GM12878 (cell line): ENCODE measurements at regions not wholly inside any gene's neighbourhood (a gene's known extent, or its start where the extent isn't known, plus 50 kb on each side); places are given as distances from the start of the nearest gene placed in this dataset.

Source experiments
- ATAC-seq: fragments of 200-7000 bp; cut with Tn5 transposase; 3 replicates; pipeline ENCODE4 v1.9.1; 2020; ENCODE audit warnings: mild to moderate bottlenecking, moderate library complexity
- BruUV-seq: library from RNA; stranded (reverse); fragments of 400-500 nt; replicated peaks from 2 replicates; lab custom pipeline; 2021; lab: Mats Ljungman, UMichigan
- CTCF ChIA-PET: fragments of 300-600 bp; sonication (Branson Sonifier 250); formaldehyde crosslinking; extraction: SDS; loops from one replicate; lab custom pipeline; 2021; ENCODE audit warnings: inconsistent platforms; lab: Yijun Ruan, JAX
- POLR2A ChIA-PET: fragments of 350-600 bp; formaldehyde crosslinking; extraction: SDS; loops from one replicate; lab custom pipeline; 2021; ENCODE audit warnings: inconsistent platforms; lab: Charles Lee
- RAD21 ChIA-PET: fragments of 300-600 bp; sonication (Branson Sonifier 250); formaldehyde crosslinking; loops from one replicate; lab custom pipeline; 2023; ENCODE audit warnings: antibody characterized with exemption; ENCODE audit not compliant: unreplicated experiment; lab: Charles Lee
- SMC1A ChIA-PET: fragments of 300-600 bp; sonication (Branson Sonifier 250); formaldehyde crosslinking; loops from one replicate; lab custom pipeline; 2023; ENCODE audit not compliant: unreplicated experiment, uncharacterized antibody; lab: Charles Lee
- DNase-seq: peaks from one replicate; pipeline ENCODE4 v3.0.0-alpha.2; 2011; ENCODE audit warnings: low read depth, low spot score
- FAIRE-seq: peaks from 3 replicates; lab custom pipeline; 2011; peaks lifted over from hg19 to GRCh38; lab: Jason Lieb, UNC
- H2AFZ ChIP-seq: 2 replicates; pipeline ENCODE4 v1.6.0; 2011; ENCODE audit warnings: low read depth, low read length, control low read depth; ENCODE audit not compliant: control insufficient read depth
- H3K27ac ChIP-seq: 2 replicates; pipeline ENCODE4 v1.5.1; 2011; ENCODE audit warnings: control low read depth; ENCODE audit not compliant: control insufficient read depth, insufficient read depth
- H3K27me3 ChIP-seq, 2 experiments: replicated peaks in 1 of 2; 2 replicates each; pipeline versions ENCODE4 v1.6.0 to v1.6.1; 2011; ENCODE audit warnings: low read length in 1 of 2; ENCODE audit not compliant: control insufficient read depth in 2 of 2, insufficient read depth in 2 of 2
- H3K36me3 ChIP-seq, 2 experiments: 2 replicates each; pipeline ENCODE4 v1.5.1; 2011; ENCODE audit warnings: low read length in 1 of 2; ENCODE audit not compliant: control insufficient read depth in 2 of 2, insufficient read depth in 2 of 2
- H3K4me1 ChIP-seq: 2 replicates; pipeline ENCODE4 v1.6.1; 2011; ENCODE audit warnings: mild to moderate bottlenecking, low read length, moderate library complexity, mixed read lengths; ENCODE audit not compliant: control insufficient read depth, insufficient read depth
- H3K4me2 ChIP-seq: 2 replicates; pipeline ENCODE4 v1.6.0; 2011; ENCODE audit warnings: control low read depth; ENCODE audit not compliant: control insufficient read depth, insufficient read depth
- H3K4me3 ChIP-seq: fragments of 200-600 bp; sonication (generic); 2 replicates; pipeline ENCODE4 v1.5.1; 2016
- H3K79me2 ChIP-seq: 2 replicates; pipeline ENCODE4 v1.6.0; 2011; ENCODE audit warnings: low read length; ENCODE audit not compliant: control insufficient read depth, insufficient read depth
- H3K9ac ChIP-seq: 2 replicates; pipeline ENCODE4 v1.8.0; 2011; ENCODE audit warnings: low read length, control low read depth, mixed read lengths; ENCODE audit not compliant: control insufficient read depth, insufficient read depth
- H3K9me3 ChIP-seq: replicated peaks from 3 replicates; pipeline ENCODE4 v1.5.1; 2011; ENCODE audit warnings: mild to moderate bottlenecking, low read length; ENCODE audit not compliant: control insufficient read depth, insufficient read depth
- H4K20me1 ChIP-seq: 2 replicates; pipeline ENCODE4 v1.6.0; 2011; ENCODE audit not compliant: control insufficient read depth, insufficient read depth
- BCLAF1 ChIP-seq: fragments of 450-650 bp; IDR thresholded peaks from 2 replicates; pipeline ENCODE4 v1.6.1; 2017; ENCODE audit warnings: antibody characterized with exemption, mild to moderate bottlenecking, moderate library complexity
- CEBPB ChIP-seq, 2 experiments: fragments of 150-350 bp in 1 of 2; IDR thresholded peaks; 2 replicates each; pipeline ENCODE4 v1.6.1; 2012 to 2014; ENCODE audit warnings: low read depth in 2 of 2, low read length in 2 of 2, borderline replicate concordance in 1 of 2, inconsistent platforms in 1 of 2
- ETV6 ChIP-seq, 2 experiments: fragments of 450-650 bp in 1 of 2; IDR thresholded peaks in 1 of 2; conservative IDR thresholded peaks in 1 of 2; 2 replicates each; pipeline ENCODE4 v1.6.1; 2014; ENCODE audit warnings: antibody characterized with exemption in 1 of 2, borderline replicate concordance in 1 of 2, low read depth in 1 of 2, mild to moderate bottlenecking in 1 of 2, moderate library complexity in 1 of 2
- FOXK2 ChIP-seq: fragments of 450-650 bp; IDR thresholded peaks from 2 replicates; pipeline ENCODE4 v1.6.1; 2017; ENCODE audit warnings: mild to moderate bottlenecking, moderate library complexity
- HCFC1 ChIP-seq: fragments of 150-350 bp; IDR thresholded peaks from 2 replicates; pipeline ENCODE4 v1.6.1; 2014; ENCODE audit warnings: low read length
- JUNB ChIP-seq: IDR thresholded peaks from 2 replicates; pipeline ENCODE4 v1.6.1; 2016; ENCODE audit warnings: antibody characterized with exemption, mild to moderate bottlenecking
- MEF2B ChIP-seq: fragments of 450-650 bp; IDR thresholded peaks from 2 replicates; pipeline ENCODE4 v1.6.1; 2018; ENCODE audit warnings: mild to moderate bottlenecking, moderate library complexity; ENCODE audit not compliant: partially characterized antibody, poor library complexity, severe bottlenecking
- MYB ChIP-seq: fragments of 150-350 bp; IDR thresholded peaks from 2 replicates; pipeline ENCODE4 v1.6.1; 2014; ENCODE audit warnings: mild to moderate bottlenecking, low read depth, low read length, borderline replicate concordance
- POLR2AphosphoS2 ChIP-seq: IDR thresholded peaks from 2 replicates; pipeline ENCODE4 v1.6.1; 2011; ENCODE audit warnings: low read depth, mild to moderate bottlenecking, low read length, improper control_type of control experiment, moderate library complexity
- USF1 ChIP-seq: IDR thresholded peaks from 2 replicates; pipeline ENCODE4 v1.6.1; 2011; ENCODE audit warnings: borderline replicate concordance, low read depth, mild to moderate bottlenecking, moderate library complexity, mixed read lengths, low read length; ENCODE audit not compliant: insufficient read depth; ENCODE audit errors: extremely low read length
- ZBED1 ChIP-seq: IDR thresholded peaks from 2 replicates; pipeline ENCODE4 v1.6.1; 2016; ENCODE audit warnings: borderline replicate concordance
- WGBS: methylation state at CpG from one replicate; pipeline ENCODE4 v1.1.6; 2016; ENCODE audit warnings: low lambda C conversion rate; ENCODE audit not compliant: insufficient replicate concordance, insufficient coverage; ENCODE audit errors: missing lambda C conversion rate; 5-methylcytosine and 5-hydroxymethylcytosine counted together
- in situ Hi-C: fragments of 300-500 bp; cut with MboI; formaldehyde crosslinking; loops from 9 replicates; pipeline ENCODE4 v1.14.3; 2018; ENCODE audit warnings: mixed read lengths
- intact Hi-C: fragments of 100-400 bp; cut with micrococcal nuclease; formaldehyde crosslinking; loops from one replicate; pipeline ENCODE4 v1.14.2; 2022; ENCODE audit not compliant: unreplicated experiment

- ChIA-PET CTCF (interaction anchor here (0.7 to 1.6 kb wide), 5 partner anchors 13 to 97 kb away, joined by 3 to 6 read pairs (median 3); no protein-coding TSS in a partner anchor), RAD21 (no interaction called here), SMC1A (no interaction called here), POLR2A (interaction anchor here (0.6 kb wide), 1 partner anchor 43 kb away, joined by 3 read pairs; no protein-coding TSS in a partner anchor)
- Histone ChIP-seq H3K4me2 (no peak overlapping the region), H3K79me2 (no peaks in the 10 kb centered on the region), H2AFZ (no peak overlapping the region), H3K4me1 (peaks cover 2% of the 10 kb centered on the region; the same call in 1 of the 2 replicates), H3K4me3 (no peak overlapping the region), H3K27me3 (peaks cover 0 to 2% of the 10 kb centered on the region in 2 experiments; a peak in 1 of 4 replicates), H3K27ac (no peak overlapping the region), H3K36me3 (no peaks in the 10 kb centered on the region), H4K20me1 (no peaks in the 10 kb centered on the region), H3K9ac (no peak overlapping the region), H3K9me3 (no peaks in the 10 kb centered on the region)
- DNase-seq (no peak), FAIRE-seq (no peak), ATAC-seq (no peak)
- intact Hi-C loops, result no loop called here
- no peak for TF ChIP-seq HCFC1
- no peak for TF ChIP-seq JUNB
- TF ChIP-seq MYB, result no peak
- no peak for TF ChIP-seq ZBED1
- TF ChIP-seq MEF2B, result no peak
- no peak for TF ChIP-seq USF1
- TF ChIP-seq FOXK2, result no peak
- no peak for TF ChIP-seq BCLAF1
- TF ChIP-seq ETV6 (conservative IDR thresholded peaks at IDR 0.05 in 1 of 2, IDR thresholded peaks at IDR 0.05 in 1 of 2; ENCODE audit: borderline replicate concordance in 1 of 2, low read depth in 1 of 2), result no peak
- TF ChIP-seq CEBPB (IDR thresholded peaks at IDR 0.05; ENCODE audit: borderline replicate concordance in 1 of 2, low read depth in 2 of 2, low read length in 2 of 2), result no peak
- TF ChIP-seq POLR2AphosphoS2, result no peak
- BruUV-seq, result no TSS peak
- in situ Hi-C loops, result no loop called here
- 31% methylated on average over 6 of the region's 6 CpGs for WGBS
Observed at GRCh38 chr1:21351901-21352300, 61.6 kb upstream of the ECE1 start.
